Common myeloid progenitor, CD34-positive (primary cell): ENCODE measurements at regions not wholly inside any gene's neighbourhood (a gene's known extent, or its start where the extent isn't known, plus 50 kb on each side); places are given as distances from the start of the nearest gene placed in this dataset.

Experiments
- CTCF ChIA-PET: fragments of 350-600 bp; sonication (Branson Sonifier 250); formaldehyde crosslinking; loops from one replicate; lab custom pipeline; 2021; ENCODE audit warnings: antibody characterized with exemption; lab: Charles Lee
- POLR2A ChIA-PET: fragments of 350-600 bp; sonication (Branson Sonifier 250); formaldehyde crosslinking; loops from one replicate; lab custom pipeline; 2021; ENCODE audit warnings: antibody characterized with exemption; lab: Charles Lee
- DNase-seq, 3 donors: peaks; one replicate each; pipeline versions ENCODE4 v3.0.0 to v3.0.0-alpha.2; 2013
- H3K27ac ChIP-seq, 2 experiments: 1 replicate in 1 of 2; 2 replicates in 1 of 2; pipeline ENCODE4 v1.7.0; 2013; ENCODE audit warnings: inconsistent platforms in 2 of 2, low read length in 2 of 2, mild to moderate bottlenecking in 2 of 2, low read depth in 1 of 2, moderate library complexity in 1 of 2; ENCODE audit not compliant: severe bottlenecking in 2 of 2, insufficient read depth in 1 of 2, poor library complexity in 1 of 2
- H3K27me3 ChIP-seq, 5 experiments: replicated peaks in 2 of 5; 1 replicate in 3 of 5; 2 replicates in 2 of 5; pipeline versions ENCODE4 v1.6.1 to v1.7.0; 2013; ENCODE audit warnings: low read length in 4 of 5, mild to moderate bottlenecking in 2 of 5, moderate library complexity in 2 of 5, inconsistent platforms in 1 of 5; ENCODE audit not compliant: insufficient read depth in 5 of 5, control insufficient read depth in 4 of 5
- H3K36me3 ChIP-seq, 4 experiments: 1 replicate in 2 of 4; 2 replicates in 2 of 4; pipeline versions ENCODE4 v1.6.1 to v1.7.0; 2013; ENCODE audit warnings: low read length in 3 of 4, control low read depth in 1 of 4, mild to moderate bottlenecking in 1 of 4; ENCODE audit not compliant: control insufficient read depth in 4 of 4, insufficient read depth in 4 of 4
- H3K4me1 ChIP-seq, 4 experiments: 1 replicate in 3 of 4; 2 replicates in 1 of 4; pipeline versions ENCODE4 v1.6.1 to v1.7.1; 2013; ENCODE audit warnings: low read length in 3 of 4, mild to moderate bottlenecking in 3 of 4, control low read depth in 1 of 4, inconsistent platforms in 1 of 4, moderate library complexity in 1 of 4; ENCODE audit not compliant: control insufficient read depth in 4 of 4, insufficient read depth in 4 of 4; ENCODE audit errors: control extremely low read depth in 1 of 4
- H3K4me3 ChIP-seq, 7 experiments: 1 replicate in 4 of 7; 2 replicates in 3 of 7; pipeline versions ENCODE4 v1.5.1 to v1.7.0; 2013; ENCODE audit warnings: mild to moderate bottlenecking in 7 of 7, low read length in 6 of 7, moderate library complexity in 6 of 7, inconsistent platforms in 2 of 7, low read depth in 2 of 7, control low read depth in 1 of 7; ENCODE audit not compliant: insufficient read depth in 4 of 7, control insufficient read depth in 1 of 7; ENCODE audit errors: extremely low read depth in 1 of 7
- H3K9me3 ChIP-seq, 5 experiments: 1 replicate in 4 of 5; 2 replicates in 1 of 5; pipeline versions ENCODE4 v1.6.1 to v1.7.1; 2013; ENCODE audit warnings: low read length in 4 of 5, mild to moderate bottlenecking in 2 of 5, inconsistent platforms in 1 of 5, low read depth in 1 of 5, moderate library complexity in 1 of 5; ENCODE audit not compliant: control insufficient read depth in 4 of 5, insufficient read depth in 2 of 5; ENCODE audit errors: control extremely low read depth in 1 of 5
- WGBS: methylation state at CpG from one replicate; pipeline ENCODE4 v1.1.5; 2013; ENCODE audit not compliant: insufficient coverage; 5-methylcytosine and 5-hydroxymethylcytosine counted together

GRCh38 chr22:47593911-47594311, 831.5 kb downstream of the TBC1D22A start:
- CTCF ChIA-PET, result no interaction called here
- H3K27ac ChIP-seq, result no peak overlapping the region
- WGBS, result 91% methylated on average over 13 of the region's 15 CpGs
- no peaks in the 10 kb centered on the region for H3K9me3 ChIP-seq
- POLR2A ChIA-PET, result no interaction called here
- no peak for DNase-seq
- H3K27me3 ChIP-seq, result peaks cover 0 to 5% (median 0%) of the 10 kb centered on the region in 5 experiments
- H3K4me3 ChIP-seq, result no peak overlapping the region
- H3K36me3 ChIP-seq, result no peaks in the 10 kb centered on the region
- H3K4me1 ChIP-seq, result no peaks in the 10 kb centered on the region

DNA sequence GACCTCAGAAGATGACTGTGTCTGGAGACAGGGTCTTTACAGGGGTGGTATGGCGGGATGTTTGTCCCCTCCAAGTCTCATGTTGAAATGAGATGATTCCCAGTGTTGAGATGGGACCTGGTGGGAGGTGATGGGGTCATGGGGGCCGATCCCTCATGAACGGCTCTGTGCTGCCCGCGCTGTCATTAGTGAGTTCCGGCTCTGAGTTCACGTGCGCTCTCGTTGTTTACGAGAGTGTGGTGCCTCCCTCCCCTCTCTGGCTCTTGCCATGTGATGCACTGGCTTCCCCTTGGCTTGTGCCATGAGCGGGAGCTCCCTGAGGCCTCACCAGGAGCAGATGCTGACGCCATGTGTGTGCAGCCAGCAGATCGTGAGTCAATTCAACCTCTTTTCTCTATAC, 830.8 kb downstream of the TBC1D22A start:
- Histone ChIP-seq H3K36me3 (no peaks in the 10 kb centered on the region), H3K4me1 (no peaks in the 10 kb centered on the region), H3K27me3 (peaks cover 0 to 5% (median 0%) of the 10 kb centered on the region in 5 experiments), H3K4me3 (no peak overlapping the region), H3K9me3 (no peaks in the 10 kb centered on the region), H3K27ac (no peak overlapping the region)
- CTCF ChIA-PET, result no interaction called here
- no peak for DNase-seq
- WGBS, result 95% methylated on average over 12 of the region's 13 CpGs
- POLR2A ChIA-PET, result no interaction called here

- Histone ChIP-seq H3K9me3 (no peaks in the 10 kb centered on the region), H3K27me3 (peaks cover 0 to 5% (median 0%) of the 10 kb centered on the region in 5 experiments), H3K4me3 (no peak overlapping the region), H3K27ac (no peak overlapping the region), H3K36me3 (no peaks in the 10 kb centered on the region), H3K4me1 (no peaks in the 10 kb centered on the region)
- no peak for DNase-seq
- ChIA-PET CTCF (no interaction called here), POLR2A (no interaction called here)
- 95% methylated on average over 8 of the region's 9 CpGs for WGBS
These were observed 830.3 kb downstream of the TBC1D22A start for GRCh38 chr22:47592791-47593190.

DNA sequence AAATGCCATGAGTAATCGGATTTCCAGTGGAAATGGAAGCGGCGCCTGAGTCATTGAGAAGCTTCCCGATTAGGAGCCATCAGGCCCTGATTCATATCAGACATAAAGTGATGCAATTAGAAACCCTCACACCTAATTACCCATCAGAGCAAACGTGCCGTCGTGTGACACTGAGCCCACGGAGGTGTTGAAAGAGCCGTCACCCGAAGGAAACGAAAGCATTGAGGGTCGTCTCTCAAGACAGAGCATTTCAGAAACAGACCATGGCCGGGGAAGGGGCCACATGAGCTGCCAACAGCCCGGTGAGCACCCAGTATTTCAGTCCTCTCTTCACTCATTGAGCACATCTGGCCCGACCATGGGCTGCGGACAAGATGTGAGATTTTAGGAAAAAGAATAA, 829.3 kb downstream of the TBC1D22A start:
- Histone ChIP-seq H3K36me3 (no peaks in the 10 kb centered on the region), H3K9me3 (no peaks in the 10 kb centered on the region), H3K27me3 (peaks cover 0 to 2% (median 0%) of the 10 kb centered on the region in 5 experiments), H3K4me3 (no peak overlapping the region), H3K27ac (no peak overlapping the region), H3K4me1 (no peaks in the 10 kb centered on the region)
- POLR2A ChIA-PET, result no interaction called here
- no peak for DNase-seq
- CTCF ChIA-PET, result no interaction called here
- WGBS, result 87% methylated on average over 15 of the region's 16 CpGs

GRCh38 chr22:47591016-47591415, 828.6 kb downstream of the TBC1D22A start:
- ChIA-PET CTCF (no interaction called here), POLR2A (no interaction called here)
- no peak overlapping the region for H3K4me3 ChIP-seq
- WGBS, result 91% methylated on average over 7 of the region's 7 CpGs
- no peaks in the 10 kb centered on the region for H3K27me3 ChIP-seq
- no peak overlapping the region for H3K27ac ChIP-seq
- no peak for DNase-seq
- no peaks in the 10 kb centered on the region for H3K9me3 ChIP-seq
- H3K36me3 ChIP-seq, result no peaks in the 10 kb centered on the region
- no peaks in the 10 kb centered on the region for H3K4me1 ChIP-seq

DNA sequence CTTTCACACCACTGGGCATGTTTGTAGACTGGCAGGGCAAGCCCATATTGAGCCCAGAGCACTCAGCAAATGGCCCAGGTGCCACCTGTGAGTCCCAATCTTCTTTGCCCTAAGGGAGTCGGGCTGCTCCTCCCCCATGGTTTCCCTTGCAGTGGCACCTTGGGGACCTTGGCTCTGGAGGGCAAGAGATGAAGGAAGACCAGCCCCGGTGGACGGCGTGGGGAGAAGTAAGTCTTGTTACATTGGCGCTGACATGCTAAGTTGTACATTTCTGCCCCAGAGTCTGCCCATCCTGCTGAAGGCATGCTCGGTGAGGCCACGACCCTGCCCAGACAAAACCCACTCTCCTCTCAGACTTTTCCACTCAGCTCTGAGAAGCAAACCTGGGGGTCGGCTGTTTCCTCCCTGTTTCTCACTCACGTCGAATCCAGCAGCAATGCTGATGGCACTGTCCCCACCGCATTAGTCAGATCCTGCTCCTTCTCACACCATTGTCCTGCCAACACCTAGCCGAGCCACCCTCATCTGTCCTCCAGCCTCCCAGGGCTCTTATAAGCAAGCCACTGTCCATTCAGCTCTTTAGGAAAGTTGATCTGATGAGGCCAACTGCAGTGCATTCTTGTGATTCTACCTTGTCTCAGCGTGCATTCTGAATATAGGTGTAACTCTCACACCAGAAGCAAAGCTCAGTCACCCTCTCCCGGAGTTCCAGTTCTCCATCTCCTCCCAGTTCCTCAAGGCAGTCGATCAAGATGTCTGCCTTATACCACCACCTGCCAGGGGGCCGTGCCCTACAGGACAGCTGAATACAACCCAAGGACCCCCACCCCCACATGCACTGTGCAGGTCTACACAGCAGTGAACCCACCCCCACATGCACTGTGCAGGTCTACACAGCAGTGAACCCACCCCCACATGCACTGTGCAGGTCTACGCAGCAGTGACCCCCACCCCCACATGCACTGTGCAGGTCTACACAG, 827.1 kb downstream of the TBC1D22A start:
- no peaks in the 10 kb centered on the region for H3K27me3 ChIP-seq
- DNase-seq, result no peak
- H3K27ac ChIP-seq, result no peak overlapping the region
- WGBS, result 93% methylated on average over 12 of the region's 17 CpGs
- ChIA-PET CTCF (no interaction called here), POLR2A (no interaction called here)
- H3K4me1 ChIP-seq, result no peaks in the 10 kb centered on the region
- peaks cover 0 to 3% (median 0%) of the 10 kb centered on the region in 5 experiments for H3K9me3 ChIP-seq
- H3K4me3 ChIP-seq, result no peak overlapping the region
- no peaks in the 10 kb centered on the region for H3K36me3 ChIP-seq

DNA sequence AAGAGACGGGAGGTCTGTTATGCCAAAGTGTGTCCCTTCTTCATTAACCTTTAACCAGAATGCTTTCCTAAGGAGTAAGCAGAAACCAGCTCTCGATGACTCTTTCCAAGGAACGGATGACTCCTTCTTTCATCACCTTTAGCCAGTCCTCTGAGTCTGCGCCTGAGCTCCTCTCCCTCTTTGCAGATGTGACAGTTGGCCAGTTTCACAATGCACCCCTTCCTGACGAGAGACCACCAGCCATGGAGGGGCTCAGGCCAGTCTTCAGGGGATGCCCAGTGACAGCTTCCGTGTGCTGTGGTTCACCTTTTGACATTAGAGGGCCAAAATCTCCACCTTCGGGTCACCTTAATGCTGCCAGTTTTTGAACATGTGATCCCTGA, 826.1 kb downstream of the TBC1D22A start:
- Histone ChIP-seq H3K9me3 (peaks cover 0 to 6% (median 3%) of the 10 kb centered on the region in 5 experiments), H3K27ac (no peak overlapping the region), H3K36me3 (no peaks in the 10 kb centered on the region), H3K4me3 (no peak overlapping the region), H3K27me3 (no peaks in the 10 kb centered on the region), H3K4me1 (no peaks in the 10 kb centered on the region)
- CTCF ChIA-PET, result no interaction called here
- WGBS, result 98% methylated on average over 7 of the region's 7 CpGs
- POLR2A ChIA-PET, result no interaction called here
- DNase-seq, result no peak
